K562 (cell line): ENCODE measurements at regions not wholly inside any gene's neighbourhood (a gene's known extent, or its start where the extent isn't known, plus 50 kb on each side); places are given as distances from the start of the nearest gene placed in this dataset.

Source experiments
- ATAC-seq: fragments of 200-7000 bp; cut with Tn5 transposase; 3 replicates; pipeline ENCODE4 v1.9.1; 2020; ENCODE audit warnings: moderate library complexity
- BruUV-seq: library from RNA; stranded (reverse); fragments of 400-500 nt; replicated peaks from 2 replicates; lab custom pipeline; 2021; lab: Mats Ljungman, UMichigan
- CTCF ChIA-PET: fragments of 300-600 bp; formaldehyde crosslinking; extraction: SDS; loops from one replicate; lab custom pipeline; 2021; ENCODE audit warnings: low intra/inter-chr PET ratio; lab: Yijun Ruan, JAX
- POLR2A ChIA-PET: fragments of 300-600, 350-650 bp; sonication (Branson Sonifier 250); formaldehyde crosslinking; extraction: SDS; loops from one replicate; lab custom pipeline; 2021; ENCODE audit warnings: antibody characterized with exemption, inconsistent platforms; lab: Yijun Ruan, JAX
- DNase-seq, 4 experiments: peaks; one replicate each; pipeline versions ENCODE4 v3.0.0 to v3.0.0-alpha.2; 2011 to 2018; ENCODE audit warnings: low spot score in 3 of 4, mixed read lengths in 3 of 4; ENCODE audit errors: extremely low read depth in 1 of 4
- FAIRE-seq: peaks from 2 replicates; lab custom pipeline; 2011; peaks lifted over from hg19 to GRCh38; lab: Jason Lieb, UNC
- H2AFZ ChIP-seq: 2 replicates; pipeline ENCODE4 v1.6.0; 2011; ENCODE audit warnings: low read depth, low read length, control low read depth, inconsistent platforms
- H3K27ac ChIP-seq: fragments of 200-600 bp; 3 replicates; pipeline ENCODE4 v1.8.0; 2011; ENCODE audit warnings: low read depth, mild to moderate bottlenecking, control low read depth, inconsistent platforms, low read length, moderate library complexity, mixed read lengths; ENCODE audit errors: extremely low read depth
- H3K27me3 ChIP-seq, 2 experiments: fragments of 300-600 bp in 1 of 2; 2 replicates in 1 of 2; 3 replicates in 1 of 2; pipeline versions ENCODE4 v1.6.0 to v1.8.0; 2011; ENCODE audit warnings: inconsistent platforms in 2 of 2, low read length in 2 of 2, mild to moderate bottlenecking in 1 of 2, mixed read lengths in 1 of 2, moderate library complexity in 1 of 2; ENCODE audit not compliant: control insufficient read depth in 2 of 2, insufficient read depth in 2 of 2
- H3K36me3 ChIP-seq: fragments of 300-600 bp; 3 replicates; pipeline ENCODE4 v1.8.0; 2011; ENCODE audit warnings: mild to moderate bottlenecking, low read length, inconsistent platforms; ENCODE audit not compliant: control insufficient read depth, insufficient read depth
- H3K4me1 ChIP-seq, 2 experiments: fragments of 200-600 bp in 1 of 2; replicated peaks in 1 of 2; 2 replicates in 1 of 2; 3 replicates in 1 of 2; pipeline versions ENCODE4 v1.5.1 to v1.8.0; 2011; ENCODE audit warnings: inconsistent platforms in 2 of 2, low read length in 2 of 2, mild to moderate bottlenecking in 1 of 2, mixed read lengths in 1 of 2, moderate library complexity in 1 of 2; ENCODE audit not compliant: control insufficient read depth in 2 of 2, insufficient read depth in 2 of 2
- H3K4me2 ChIP-seq: 2 replicates; pipeline ENCODE4 v1.6.1; 2011; ENCODE audit warnings: low read length, control low read depth, inconsistent platforms, mixed read lengths; ENCODE audit not compliant: insufficient read depth
- H3K4me3 ChIP-seq: fragments of 200-600 bp; sonication (generic), shearing (Covaris generic); 2 replicates; pipeline ENCODE4 v1.5.1; 2016; ENCODE audit warnings: control low read depth, inconsistent platforms
- H3K79me2 ChIP-seq: fragments of 200-600 bp; 3 replicates; pipeline ENCODE4 v1.8.0; 2011; ENCODE audit warnings: low read length, inconsistent platforms; ENCODE audit not compliant: control insufficient read depth, insufficient read depth
- H3K9ac ChIP-seq, 2 experiments: 2 replicates each; pipeline versions ENCODE4 v1.6.0 to v1.6.1; 2011; ENCODE audit warnings: low read depth in 2 of 2, low read length in 2 of 2, control low read depth in 1 of 2, inconsistent platforms in 1 of 2, mild to moderate bottlenecking in 1 of 2, mixed read lengths in 1 of 2; ENCODE audit not compliant: insufficient read depth in 1 of 2
- H3K9me1 ChIP-seq: one replicate; pipeline ENCODE4 v1.6.0; 2011; ENCODE audit warnings: inconsistent platforms, mild to moderate bottlenecking, low read length, moderate library complexity; ENCODE audit not compliant: control insufficient read depth, insufficient read depth
- H3K9me3 ChIP-seq: replicated peaks from 2 replicates; pipeline ENCODE4 v1.5.1; 2011; ENCODE audit warnings: low read depth, low read length, inconsistent platforms; ENCODE audit not compliant: control insufficient read depth, insufficient read depth
- H4K20me1 ChIP-seq: replicated peaks from 2 replicates; pipeline ENCODE4 v1.6.1; 2011; ENCODE audit warnings: low read length, inconsistent platforms, mixed read lengths; ENCODE audit not compliant: control insufficient read depth, insufficient read depth
- GABPA ChIP-seq: fragments of 200-800 bp; sonication (Bioruptor generic); conservative IDR thresholded peaks from 2 replicates; pipeline ENCODE4 v1.6.1; 2016; ENCODE audit warnings: low read depth, missing genetic modification characterization, missing compliant biosample characterization
- HNRNPL ChIP-seq: fragments of 200-400 bp; formaldehyde crosslinking; IDR thresholded peaks from 2 replicates; pipeline ENCODE4 v1.6.1; 2017; ENCODE audit warnings: low read depth, mild to moderate bottlenecking, low read length
- MYC ChIP-seq, 2 experiments: fragments of 250-450 bp in 1 of 2; sonication (Bioruptor Pico) in 1 of 2; IDR thresholded peaks; 2 replicates each; pipeline versions ENCODE4 v1.5.1 to v1.6.1; 2012 to 2021; ENCODE audit warnings: low read depth in 2 of 2, borderline replicate concordance in 1 of 2, improper control_type of control experiment in 1 of 2, low read length in 1 of 2, mild to moderate bottlenecking in 1 of 2, moderate library complexity in 1 of 2
- NR4A1 ChIP-seq, 2 experiments: fragments of 250-450 bp in 1 of 2; fragments of 450-650 bp in 1 of 2; sonication (Bioruptor Pico) in 1 of 2; IDR thresholded peaks; 2 replicates each; pipeline versions ENCODE4 v1.4.0 to v1.6.1; 2016 to 2020; ENCODE audit warnings: mild to moderate bottlenecking in 2 of 2, missing compliant biosample characterization in 1 of 2, missing genetic modification characterization in 1 of 2, moderate library complexity in 1 of 2
- POLR2A ChIP-seq: fragments of 450-650 bp; conservative IDR thresholded peaks from 2 replicates; pipeline ENCODE4 v1.6.1; 2016
- SIX5 ChIP-seq, 2 experiments: IDR thresholded peaks; 2 replicates each; pipeline ENCODE4 v1.6.1; 2011; ENCODE audit warnings: low read length in 2 of 2, borderline replicate concordance in 1 of 2, low read depth in 1 of 2, mild to moderate bottlenecking in 1 of 2, moderate library complexity in 1 of 2; ENCODE audit not compliant: insufficient read depth in 1 of 2
- ZNF764 ChIP-seq: fragments of 250-450 bp; sonication (Bioruptor Pico); IDR thresholded peaks from 2 replicates; pipeline ENCODE4 v1.4.0; 2020; ENCODE audit warnings: low read depth, mild to moderate bottlenecking, moderate library complexity
- WGBS: fragments of 100-300 bp; shearing (Covaris generic); methylation state at CpG from one replicate; pipeline ENCODE4 v1.1.6; 2016; ENCODE audit warnings: low coverage, mixed read lengths; ENCODE audit not compliant: insufficient coverage; ENCODE audit errors: missing lambda C conversion rate; 5-methylcytosine and 5-hydroxymethylcytosine counted together
- in situ Hi-C: fragments of 300-500 bp; cut with MboI; formaldehyde crosslinking; loops from 4 replicates; pipeline ENCODE4 v1.15.0; 2018; ENCODE audit warnings: inconsistent platforms, mixed read lengths
- intact Hi-C: fragments of 100-400 bp; cut with micrococcal nuclease; formaldehyde crosslinking; loops from 2 replicates; pipeline ENCODE4 v1.14.2; 2022
- TF ChIP-seq, protein P1 (sequence below): fragments of 200-800 bp; sonication (Bioruptor generic); IDR thresholded peaks from 2 replicates; pipeline ENCODE4 v1.6.1; 2017; ENCODE audit warnings: missing genetic modification characterization, missing compliant biosample characterization
- TF ChIP-seq, protein P2 (sequence below): fragments of 450-650 bp; IDR thresholded peaks from 2 replicates; pipeline ENCODE4 v1.6.1; 2017; ENCODE audit warnings: antibody characterized with exemption, mild to moderate bottlenecking

DNA sequence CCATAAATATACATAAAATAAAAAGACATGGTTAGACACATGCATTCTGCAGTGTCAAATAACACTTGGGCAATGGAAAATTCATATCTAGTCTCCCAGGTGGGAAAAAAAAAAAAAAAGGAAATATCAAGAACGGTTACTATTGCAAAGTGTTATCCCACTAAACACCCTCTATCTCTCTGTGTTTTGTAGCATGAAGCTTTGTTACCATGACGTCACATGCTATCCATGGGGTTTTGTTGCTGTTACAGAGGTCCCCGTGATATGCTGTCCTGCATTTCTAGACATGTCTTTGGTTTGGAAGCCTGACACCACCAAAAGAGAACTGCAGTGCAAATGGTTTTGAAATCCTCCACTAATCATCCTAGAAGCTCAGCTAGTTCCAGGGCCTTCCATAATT, 50.7 kb upstream of the TLR3 start:
- ATAC-seq: no peak
- Histone ChIP-seq H2AFZ (no peak overlapping the region), H4K20me1 (no peaks in the 10 kb centered on the region), H3K27me3 (peaks cover 4 to 24% of the 10 kb centered on the region in 2 experiments; a peak in 3 of 5 replicates), H3K27ac (no peak overlapping the region), H3K79me2 (no peaks in the 10 kb centered on the region), H3K9me3 (no peaks in the 10 kb centered on the region), H3K9me1 (no peaks in the 10 kb centered on the region), H3K9ac (no peak overlapping the region), H3K4me2 (no peak overlapping the region), H3K4me3 (no peak overlapping the region), H3K4me1 (no peaks in the 10 kb centered on the region), H3K36me3 (no peaks in the 10 kb centered on the region)
- intact Hi-C loops (no loop called here), in situ Hi-C loops (no loop called here)
- TF ChIP-seq, protein P1, sequence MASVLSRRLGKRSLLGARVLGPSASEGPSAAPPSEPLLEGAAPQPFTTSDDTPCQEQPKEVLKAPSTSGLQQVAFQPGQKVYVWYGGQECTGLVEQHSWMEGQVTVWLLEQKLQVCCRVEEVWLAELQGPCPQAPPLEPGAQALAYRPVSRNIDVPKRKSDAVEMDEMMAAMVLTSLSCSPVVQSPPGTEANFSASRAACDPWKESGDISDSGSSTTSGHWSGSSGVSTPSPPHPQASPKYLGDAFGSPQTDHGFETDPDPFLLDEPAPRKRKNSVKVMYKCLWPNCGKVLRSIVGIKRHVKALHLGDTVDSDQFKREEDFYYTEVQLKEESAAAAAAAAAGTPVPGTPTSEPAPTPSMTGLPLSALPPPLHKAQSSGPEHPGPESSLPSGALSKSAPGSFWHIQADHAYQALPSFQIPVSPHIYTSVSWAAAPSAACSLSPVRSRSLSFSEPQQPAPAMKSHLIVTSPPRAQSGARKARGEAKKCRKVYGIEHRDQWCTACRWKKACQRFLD (CRISPR knock-in tag): no peak
- TF ChIP-seq MYC (IDR thresholded peaks at IDR 0.05; ENCODE audit: low read depth, low read length): no peak
- no peak for TF ChIP-seq MYC (CRISPR knock-in tag; IDR thresholded peaks at IDR 0.05; ENCODE audit: borderline replicate concordance, low read depth)
- TF ChIP-seq POLR2A: no peak
- TF ChIP-seq SIX5 (IDR thresholded peaks at IDR 0.05; ENCODE audit: borderline replicate concordance in 1 of 2, insufficient read depth in 1 of 2, low read depth in 1 of 2, low read length in 2 of 2): no peak
- DNase-seq: no peak
- 0% methylated on average over 3 of the region's 3 CpGs for WGBS
- no peak for FAIRE-seq
- BruUV-seq: no TSS peak
- ChIA-PET POLR2A (no interaction called here), CTCF (no interaction called here)

DNA sequence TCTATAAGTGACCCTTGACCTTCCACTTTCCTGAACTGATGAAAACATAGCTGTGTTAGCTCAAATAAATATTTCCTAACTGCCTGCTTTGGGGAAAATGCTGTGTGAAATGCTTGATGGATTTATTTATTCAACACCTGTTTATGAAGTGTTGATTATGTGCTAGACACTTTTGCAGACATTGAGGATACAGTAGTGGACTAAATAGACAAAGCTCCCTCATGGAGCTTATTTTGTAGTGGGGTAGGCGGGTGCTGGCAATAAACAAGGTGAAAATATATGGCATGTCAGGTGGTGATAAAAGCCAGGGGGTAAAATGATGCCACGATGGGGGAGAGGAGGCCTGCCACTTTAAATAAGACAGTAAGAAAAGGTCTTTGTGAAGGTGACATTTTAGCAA, 50.2 kb upstream of the TLR3 start:
- POLR2A ChIA-PET: no interaction called here
- no TSS peak for BruUV-seq
- Histone ChIP-seq H3K79me2 (no peaks in the 10 kb centered on the region), H3K36me3 (no peaks in the 10 kb centered on the region), H3K9ac (no peak overlapping the region), H3K9me1 (no peaks in the 10 kb centered on the region), H4K20me1 (no peaks in the 10 kb centered on the region; the same call in 1 of the 2 replicates), H3K4me3 (no peak overlapping the region), H3K4me1 (no peaks in the 10 kb centered on the region), H3K27ac (no peak overlapping the region), H3K4me2 (no peak overlapping the region), H3K9me3 (no peaks in the 10 kb centered on the region), H2AFZ (no peak overlapping the region), H3K27me3 (peaks cover 9 to 29% of the 10 kb centered on the region in 2 experiments; a peak in 4 of 5 replicates)
- in situ Hi-C loops (no loop called here), intact Hi-C loops (no loop called here)
- ATAC-seq (no peak), FAIRE-seq (no peak), DNase-seq (no peak)
- CTCF ChIA-PET: no interaction called here
- WGBS: 0% methylated on average over 2 of the region's 2 CpGs
- TF ChIP-seq GABPA (tag): no peak
- TF ChIP-seq, protein P2, sequence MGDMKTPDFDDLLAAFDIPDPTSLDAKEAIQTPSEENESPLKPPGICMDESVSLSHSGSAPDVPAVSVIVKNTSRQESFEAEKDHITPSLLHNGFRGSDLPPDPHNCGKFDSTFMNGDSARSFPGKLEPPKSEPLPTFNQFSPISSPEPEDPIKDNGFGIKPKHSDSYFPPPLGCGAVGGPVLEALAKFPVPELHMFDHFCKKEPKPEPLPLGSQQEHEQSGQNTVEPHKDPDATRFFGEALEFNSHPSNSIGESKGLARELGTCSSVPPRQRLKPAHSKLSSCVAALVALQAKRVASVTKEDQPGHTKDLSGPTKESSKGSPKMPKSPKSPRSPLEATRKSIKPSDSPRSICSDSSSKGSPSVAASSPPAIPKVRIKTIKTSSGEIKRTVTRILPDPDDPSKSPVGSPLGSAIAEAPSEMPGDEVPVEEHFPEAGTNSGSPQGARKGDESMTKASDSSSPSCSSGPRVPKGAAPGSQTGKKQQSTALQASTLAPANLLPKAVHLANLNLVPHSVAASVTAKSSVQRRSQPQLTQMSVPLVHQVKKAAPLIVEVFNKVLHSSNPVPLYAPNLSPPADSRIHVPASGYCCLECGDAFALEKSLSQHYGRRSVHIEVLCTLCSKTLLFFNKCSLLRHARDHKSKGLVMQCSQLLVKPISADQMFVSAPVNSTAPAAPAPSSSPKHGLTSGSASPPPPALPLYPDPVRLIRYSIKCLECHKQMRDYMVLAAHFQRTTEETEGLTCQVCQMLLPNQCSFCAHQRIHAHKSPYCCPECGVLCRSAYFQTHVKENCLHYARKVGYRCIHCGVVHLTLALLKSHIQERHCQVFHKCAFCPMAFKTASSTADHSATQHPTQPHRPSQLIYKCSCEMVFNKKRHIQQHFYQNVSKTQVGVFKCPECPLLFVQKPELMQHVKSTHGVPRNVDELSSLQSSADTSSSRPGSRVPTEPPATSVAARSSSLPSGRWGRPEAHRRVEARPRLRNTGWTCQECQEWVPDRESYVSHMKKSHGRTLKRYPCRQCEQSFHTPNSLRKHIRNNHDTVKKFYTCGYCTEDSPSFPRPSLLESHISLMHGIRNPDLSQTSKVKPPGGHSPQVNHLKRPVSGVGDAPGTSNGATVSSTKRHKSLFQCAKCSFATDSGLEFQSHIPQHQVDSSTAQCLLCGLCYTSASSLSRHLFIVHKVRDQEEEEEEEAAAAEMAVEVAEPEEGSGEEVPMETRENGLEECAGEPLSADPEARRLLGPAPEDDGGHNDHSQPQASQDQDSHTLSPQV: no peak
- TF ChIP-seq NR4A1 (CRISPR knock-in tag; IDR thresholded peaks at IDR 0.05): no peak
- TF ChIP-seq NR4A1 (tag; IDR thresholded peaks at IDR 0.05): no peak
- TF ChIP-seq ZNF764: no peak
- no peak for TF ChIP-seq HNRNPL
